ENCODE measurements at regions not wholly inside any gene's neighbourhood (a gene's known extent, or its start where the extent isn't known, plus 50 kb on each side); places are given as distances from the start of the nearest gene placed in this dataset.

DNA sequence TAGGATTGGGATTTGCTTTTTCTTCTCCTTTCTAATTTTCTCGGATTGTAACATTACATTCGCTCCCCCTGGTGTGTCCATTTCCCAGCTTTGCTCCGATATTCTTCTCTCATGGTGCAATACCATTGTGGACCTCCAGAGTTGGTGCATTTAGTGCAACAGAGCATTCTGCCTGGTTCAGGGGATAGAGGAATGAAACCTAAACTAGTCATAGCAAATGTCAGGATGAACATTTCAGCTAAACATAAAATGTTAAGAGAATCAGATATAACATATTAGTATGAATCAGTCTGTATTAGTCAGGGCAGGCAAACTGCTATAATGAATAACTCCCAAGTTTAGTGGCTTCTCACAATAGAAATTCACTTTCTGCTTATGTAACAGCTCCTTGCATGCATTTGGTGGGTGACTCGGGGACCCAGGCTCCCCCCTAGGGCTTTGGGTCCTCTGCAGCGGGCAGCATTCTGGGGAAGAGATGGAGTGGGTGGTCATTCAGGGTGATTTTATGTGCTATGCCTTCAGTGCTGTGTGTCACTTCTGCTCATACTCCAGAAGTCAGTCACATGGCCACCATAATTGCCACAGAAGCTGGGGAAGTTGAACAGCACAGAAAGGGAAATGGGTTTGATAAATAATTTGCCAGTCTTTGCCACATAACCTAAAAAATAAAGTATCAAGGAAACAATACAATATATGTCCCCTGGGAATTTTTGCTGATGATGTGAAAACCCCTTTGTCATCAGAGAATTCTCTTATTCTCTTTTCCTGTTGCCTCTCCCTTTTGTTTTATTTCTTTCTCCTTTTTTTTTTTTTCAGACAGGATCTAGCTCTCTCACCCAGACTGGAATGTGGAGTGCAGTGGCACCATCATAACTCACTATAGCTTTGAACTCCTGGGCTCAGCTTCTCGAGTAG lies 111.0 kb downstream of the HSPH1 start:
- TF ChIP-seq, protein P1, sequence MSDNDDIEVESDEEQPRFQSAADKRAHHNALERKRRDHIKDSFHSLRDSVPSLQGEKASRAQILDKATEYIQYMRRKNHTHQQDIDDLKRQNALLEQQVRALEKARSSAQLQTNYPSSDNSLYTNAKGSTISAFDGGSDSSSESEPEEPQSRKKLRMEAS (IDR thresholded peaks at IDR 0.05) = no peak
- TF ChIP-seq CEBPB (IDR thresholded peaks at IDR 0.05) = no peak
- no peak for TF ChIP-seq FOXM1 (IDR thresholded peaks at IDR 0.05; ENCODE audit: borderline replicate concordance, low read depth)
- no peak for TF ChIP-seq RAD21 (IDR thresholded peaks at IDR 0.05; ENCODE audit: low read depth)
- no peak for TF ChIP-seq TEAD4 (IDR thresholded peaks at IDR 0.05)
- no peak for TF ChIP-seq ZBTB7A (IDR thresholded peaks at IDR 0.05; ENCODE audit: low read depth)
- no peak for TF ChIP-seq EP300 (IDR thresholded peaks at IDR 0.05; ENCODE audit: borderline replicate concordance)
- TF ChIP-seq YY1 (IDR thresholded peaks at IDR 0.05; ENCODE audit: low read depth) = no peak
- TF ChIP-seq, protein P2, sequence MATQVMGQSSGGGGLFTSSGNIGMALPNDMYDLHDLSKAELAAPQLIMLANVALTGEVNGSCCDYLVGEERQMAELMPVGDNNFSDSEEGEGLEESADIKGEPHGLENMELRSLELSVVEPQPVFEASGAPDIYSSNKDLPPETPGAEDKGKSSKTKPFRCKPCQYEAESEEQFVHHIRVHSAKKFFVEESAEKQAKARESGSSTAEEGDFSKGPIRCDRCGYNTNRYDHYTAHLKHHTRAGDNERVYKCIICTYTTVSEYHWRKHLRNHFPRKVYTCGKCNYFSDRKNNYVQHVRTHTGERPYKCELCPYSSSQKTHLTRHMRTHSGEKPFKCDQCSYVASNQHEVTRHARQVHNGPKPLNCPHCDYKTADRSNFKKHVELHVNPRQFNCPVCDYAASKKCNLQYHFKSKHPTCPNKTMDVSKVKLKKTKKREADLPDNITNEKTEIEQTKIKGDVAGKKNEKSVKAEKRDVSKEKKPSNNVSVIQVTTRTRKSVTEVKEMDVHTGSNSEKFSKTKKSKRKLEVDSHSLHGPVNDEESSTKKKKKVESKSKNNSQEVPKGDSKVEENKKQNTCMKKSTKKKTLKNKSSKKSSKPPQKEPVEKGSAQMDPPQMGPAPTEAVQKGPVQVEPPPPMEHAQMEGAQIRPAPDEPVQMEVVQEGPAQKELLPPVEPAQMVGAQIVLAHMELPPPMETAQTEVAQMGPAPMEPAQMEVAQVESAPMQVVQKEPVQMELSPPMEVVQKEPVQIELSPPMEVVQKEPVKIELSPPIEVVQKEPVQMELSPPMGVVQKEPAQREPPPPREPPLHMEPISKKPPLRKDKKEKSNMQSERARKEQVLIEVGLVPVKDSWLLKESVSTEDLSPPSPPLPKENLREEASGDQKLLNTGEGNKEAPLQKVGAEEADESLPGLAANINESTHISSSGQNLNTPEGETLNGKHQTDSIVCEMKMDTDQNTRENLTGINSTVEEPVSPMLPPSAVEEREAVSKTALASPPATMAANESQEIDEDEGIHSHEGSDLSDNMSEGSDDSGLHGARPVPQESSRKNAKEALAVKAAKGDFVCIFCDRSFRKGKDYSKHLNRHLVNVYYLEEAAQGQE (IDR thresholded peaks at IDR 0.05; ENCODE audit: low read depth) = no peak
- no peak for TF ChIP-seq TCF12 (IDR thresholded peaks at IDR 0.05; ENCODE audit: low read depth)
- TF ChIP-seq TAF1 (IDR thresholded peaks at IDR 0.05; ENCODE audit: low read depth) = no peak
- no peak for TF ChIP-seq CREB1 (IDR thresholded peaks at IDR 0.05; ENCODE audit: low read depth)
- TF ChIP-seq EGR1 (IDR thresholded peaks at IDR 0.05) = no peak
- TF ChIP-seq, protein P3, sequence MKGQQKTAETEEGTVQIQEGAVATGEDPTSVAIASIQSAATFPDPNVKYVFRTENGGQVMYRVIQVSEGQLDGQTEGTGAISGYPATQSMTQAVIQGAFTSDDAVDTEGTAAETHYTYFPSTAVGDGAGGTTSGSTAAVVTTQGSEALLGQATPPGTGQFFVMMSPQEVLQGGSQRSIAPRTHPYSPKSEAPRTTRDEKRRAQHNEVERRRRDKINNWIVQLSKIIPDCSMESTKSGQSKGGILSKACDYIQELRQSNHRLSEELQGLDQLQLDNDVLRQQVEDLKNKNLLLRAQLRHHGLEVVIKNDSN (IDR thresholded peaks at IDR 0.05) = no peak
